Tibial nerve (tissue), 4 donors: ENCODE measurements at regions not wholly inside any gene's neighbourhood (a gene's known extent, or its start where the extent isn't known, plus 50 kb on each side); places are given as distances from the start of the nearest gene placed in this dataset.

Source experiments
- DNase-seq, 2 donors: peaks; one replicate each; pipeline ENCODE4 v3.0.0-alpha.2; 2019; ENCODE audit warnings: low spot score in 2 of 2
- H3K27ac ChIP-seq, 4 donors: fragments of 200-600 bp; sonication (generic) in 3 of 4; one replicate each; pipeline ENCODE4 v1.5.1; 2017 to 2019; ENCODE audit warnings: mild to moderate bottlenecking in 1 of 4
- H3K27me3 ChIP-seq, 2 donors: fragments of 200-600 bp; sonication (generic) in 1 of 2; one replicate each; pipeline versions ENCODE4 v1.5.1 to v1.6.0; 2017 to 2019
- H3K36me3 ChIP-seq, 3 donors: fragments of 200-600 bp; sonication (generic); one replicate each; pipeline ENCODE4 v1.5.1; 2018 to 2019
- H3K4me1 ChIP-seq, 4 donors: fragments of 200-600 bp; sonication (generic) in 3 of 4; one replicate each; pipeline ENCODE4 v1.5.1; 2017 to 2019
- H3K4me3 ChIP-seq, 4 donors: fragments of 200-600 bp; sonication (generic) in 3 of 4; one replicate each; pipeline ENCODE4 v1.5.1; 2017 to 2019; ENCODE audit warnings: mild to moderate bottlenecking in 1 of 4, moderate library complexity in 1 of 4
- H3K9me3 ChIP-seq, 4 donors: fragments of 200-600 bp; sonication (generic) in 3 of 4; one replicate each; pipeline ENCODE4 v1.5.1; 2017 to 2019
- CTCF ChIP-seq, 5 experiments: fragments of 200-600 bp in 3 of 5; fragments of 450-650 bp in 2 of 5; sonication (generic) in 3 of 5; IDR thresholded peaks; one replicate each; pipeline ENCODE4 v1.5.1; 2016 to 2019; ENCODE audit warnings: antibody characterized with exemption in 5 of 5, mild to moderate bottlenecking in 3 of 5, moderate library complexity in 2 of 5
- EP300 ChIP-seq, 2 donors: sonication (generic); formaldehyde crosslinking; IDR thresholded peaks; one replicate each; pipeline ENCODE4 v1.6.1; 2017; ENCODE audit warnings: antibody characterized with exemption in 2 of 2, mild to moderate bottlenecking in 1 of 2
- POLR2A ChIP-seq, 2 donors: fragments of 450-650 bp; IDR thresholded peaks; one replicate each; pipeline ENCODE4 v1.6.1; 2017; ENCODE audit warnings: antibody characterized with exemption in 2 of 2, mild to moderate bottlenecking in 2 of 2, moderate library complexity in 2 of 2
- WGBS, 2 donors: methylation state at CpG; one replicate each; pipeline ENCODE4 v1.1.5; 2018; 5-methylcytosine and 5-hydroxymethylcytosine counted together

GRCh38 chr7:19537942-19538401 lies 170.9 kb downstream of the POLR1F start:
- Histone ChIP-seq H3K4me1 (peaks cover 0 to 6% (median 3%) of the 10 kb centered on the region in 4 donors), H3K27ac (peak overlapping the region; percentile 40 to 87 (median 62)), H3K27me3 (no peaks in the 10 kb centered on the region), H3K36me3 (no peaks in the 10 kb centered on the region), H3K9me3 (no peaks in the 10 kb centered on the region), H3K4me3 (peak overlapping the region in 2 of 4 donors; percentile 2 to 25)
- no peak for DNase-seq
- TF ChIP-seq CTCF (IDR thresholded peaks at IDR 0.05) (no peak), EP300 (IDR thresholded peaks at IDR 0.05) (no peak), POLR2A (IDR thresholded peaks at IDR 0.05) (no peak)
- 9 to 21% methylated on average over 4 of the region's 4 CpGs for WGBS, 2 donors

- no peaks in the 10 kb centered on the region for H3K27me3 ChIP-seq
- H3K4me3 ChIP-seq, result no peak overlapping the region
- peaks cover 0 to 6% (median 3%) of the 10 kb centered on the region in 4 donors for H3K4me1 ChIP-seq
- H3K36me3 ChIP-seq, result no peaks in the 10 kb centered on the region
- DNase-seq, result no peak
- H3K9me3 ChIP-seq, result no peaks in the 10 kb centered on the region
- TF ChIP-seq POLR2A (IDR thresholded peaks at IDR 0.05) (no peak), CTCF (IDR thresholded peaks at IDR 0.05) (no peak), EP300 (IDR thresholded peaks at IDR 0.05) (no peak)
- H3K27ac ChIP-seq, result no peak overlapping the region
- 91 to 93% methylated on average over 1 of the region's 1 CpG for WGBS, 2 donors
These were observed 175.6 kb downstream of the POLR1F start for GRCh38 chr7:19533266-19533665.

- DNase-seq, result no peak
- Histone ChIP-seq H3K4me3 (no peak overlapping the region), H3K9me3 (no peaks in the 10 kb centered on the region), H3K27ac (no peak overlapping the region), H3K36me3 (no peaks in the 10 kb centered on the region), H3K27me3 (no peaks in the 10 kb centered on the region), H3K4me1 (no peaks in the 10 kb centered on the region)
- 77 to 78% methylated on average over 3 of the region's 3 CpGs for WGBS, 2 donors
- TF ChIP-seq CTCF (IDR thresholded peaks at IDR 0.05) (no peak), POLR2A (IDR thresholded peaks at IDR 0.05) (no peak), EP300 (IDR thresholded peaks at IDR 0.05) (no peak)
These were observed 178.0 kb downstream of the POLR1F start for GRCh38 chr7:19530852-19531251.

- Histone ChIP-seq H3K27ac (no peak overlapping the region), H3K27me3 (no peaks in the 10 kb centered on the region), H3K4me3 (no peak overlapping the region), H3K4me1 (no peaks in the 10 kb centered on the region), H3K9me3 (no peaks in the 10 kb centered on the region), H3K36me3 (no peaks in the 10 kb centered on the region)
- TF ChIP-seq POLR2A (IDR thresholded peaks at IDR 0.05) (no peak), CTCF (IDR thresholded peaks at IDR 0.05) (no peak), EP300 (IDR thresholded peaks at IDR 0.05) (no peak)
- no peak for DNase-seq
These were observed 178.6 kb downstream of the POLR1F start for GRCh38 chr7:19530261-19530660.

GRCh38 chr7:19526639-19527038 lies 182.2 kb downstream of the POLR1F start:
- DNase-seq, result no peak
- H3K36me3 ChIP-seq, result no peaks in the 10 kb centered on the region
- H3K27me3 ChIP-seq, result no peaks in the 10 kb centered on the region
- H3K27ac ChIP-seq, result no peak overlapping the region
- no peak overlapping the region for H3K4me3 ChIP-seq
- 37 to 39% methylated on average over 2 of the region's 2 CpGs for WGBS, 2 donors
- no peaks in the 10 kb centered on the region for H3K9me3 ChIP-seq
- TF ChIP-seq POLR2A (IDR thresholded peaks at IDR 0.05) (no peak), CTCF (IDR thresholded peaks at IDR 0.05) (no peak), EP300 (IDR thresholded peaks at IDR 0.05) (no peak)
- peaks cover 0 to 3% (median 0%) of the 10 kb centered on the region in 4 donors for H3K4me1 ChIP-seq
